H9 (cell line): ENCODE measurements at regions not wholly inside any gene's neighbourhood (a gene's known extent, or its start where the extent isn't known, plus 50 kb on each side); places are given as distances from the start of the nearest gene placed in this dataset.

Source experiments
- DNase-seq: peaks from one replicate; pipeline ENCODE4 v3.0.0-alpha.2; 2017
- H2AFZ ChIP-seq: one replicate; pipeline ENCODE4 v1.6.1; 2013; ENCODE audit warnings: mild to moderate bottlenecking, low read length, control low read depth, moderate library complexity
- H2AK5ac ChIP-seq: 2 replicates; pipeline ENCODE4 v1.6.1; 2013; ENCODE audit warnings: low read length, control low read depth, mixed read lengths; ENCODE audit not compliant: insufficient read length
- H2BK120ac ChIP-seq: one replicate; pipeline ENCODE4 v1.6.1; 2013; ENCODE audit warnings: low read depth, mild to moderate bottlenecking, low read length, control low read depth, inconsistent platforms; ENCODE audit not compliant: poor library complexity, severe bottlenecking
- H2BK12ac ChIP-seq: 2 replicates; pipeline ENCODE4 v1.6.1; 2013; ENCODE audit warnings: low read length, control low read depth, mixed read lengths, low read depth; ENCODE audit not compliant: insufficient read length
- H2BK15ac ChIP-seq: 2 replicates; pipeline ENCODE4 v1.6.1; 2013; ENCODE audit warnings: low read depth, low read length, control low read depth
- H2BK20ac ChIP-seq: one replicate; pipeline ENCODE4 v1.6.1; 2013; ENCODE audit warnings: low read depth, mild to moderate bottlenecking, low read length, control low read depth, inconsistent platforms; ENCODE audit not compliant: poor library complexity, severe bottlenecking
- H2BK5ac ChIP-seq: 2 replicates; pipeline ENCODE4 v1.6.1; 2013; ENCODE audit warnings: low read length, control low read depth, mixed read lengths; ENCODE audit not compliant: insufficient read length
- H3K14ac ChIP-seq: 2 replicates; pipeline ENCODE4 v1.6.1; 2013; ENCODE audit warnings: low read length, control low read depth; ENCODE audit not compliant: insufficient read depth
- H3K18ac ChIP-seq: 2 replicates; pipeline ENCODE4 v1.6.1; 2013; ENCODE audit warnings: low read depth, mild to moderate bottlenecking, mixed read lengths, low read length, control low read depth; ENCODE audit not compliant: insufficient read length
- H3K23ac ChIP-seq: 2 replicates; pipeline ENCODE4 v1.6.1; 2013; ENCODE audit warnings: low read length, control low read depth, mixed read lengths, low read depth; ENCODE audit not compliant: insufficient read length
- H3K23me2 ChIP-seq: 2 replicates; pipeline ENCODE4 v1.6.1; 2013; ENCODE audit warnings: low read depth, mild to moderate bottlenecking, mixed read lengths, low read length, control low read depth; ENCODE audit not compliant: insufficient read length, poor library complexity, severe bottlenecking
- H3K27ac ChIP-seq: 2 replicates; pipeline ENCODE4 v1.5.1; 2013; ENCODE audit warnings: low read length, control low read depth, mixed read lengths, low read depth; ENCODE audit not compliant: insufficient read length
- H3K27me3 ChIP-seq: 2 replicates; pipeline ENCODE4 v1.6.1; 2013; ENCODE audit warnings: low read length, control low read depth, inconsistent platforms; ENCODE audit not compliant: insufficient read depth
- H3K4ac ChIP-seq: 2 replicates; pipeline ENCODE4 v1.6.1; 2013; ENCODE audit warnings: low read depth, mild to moderate bottlenecking, control low read depth, inconsistent platforms, low read length, moderate library complexity
- H3K4me1 ChIP-seq: 2 replicates; pipeline ENCODE4 v1.6.1; 2013; ENCODE audit warnings: low read length, control low read depth, inconsistent platforms; ENCODE audit not compliant: insufficient read depth
- H3K4me2 ChIP-seq: 2 replicates; pipeline ENCODE4 v1.6.1; 2013; ENCODE audit warnings: low read length, control low read depth, mixed read lengths; ENCODE audit not compliant: insufficient read length, insufficient read depth
- H3K56ac ChIP-seq: 2 replicates; pipeline ENCODE4 v1.6.1; 2013; ENCODE audit warnings: low read depth, mild to moderate bottlenecking, mixed read lengths, low read length, control low read depth; ENCODE audit not compliant: insufficient read length
- H3K79me1 ChIP-seq: 2 replicates; pipeline ENCODE4 v1.6.1; 2013; ENCODE audit warnings: low read depth, mild to moderate bottlenecking, moderate library complexity, low read length, control low read depth, inconsistent platforms; ENCODE audit not compliant: insufficient read depth, poor library complexity, severe bottlenecking
- H3K79me2 ChIP-seq: 2 replicates; pipeline ENCODE4 v1.6.1; 2013; ENCODE audit warnings: low read length, control low read depth, inconsistent platforms; ENCODE audit not compliant: insufficient read depth
- H3K9ac ChIP-seq: 2 replicates; pipeline ENCODE4 v1.6.1; 2013; ENCODE audit warnings: low read length, control low read depth, mixed read lengths; ENCODE audit not compliant: insufficient read length; ENCODE audit errors: extremely low read depth
- H3K9me3 ChIP-seq: one replicate; pipeline ENCODE4 v1.6.1; 2013; ENCODE audit warnings: low read depth, low read length, inconsistent platforms; ENCODE audit not compliant: control insufficient read depth
- H3T11ph ChIP-seq: one replicate; pipeline ENCODE4 v1.6.1; 2013; ENCODE audit warnings: mild to moderate bottlenecking, low read length, control low read depth, inconsistent platforms
- H4K20me1 ChIP-seq: one replicate; pipeline ENCODE4 v1.6.1; 2013; ENCODE audit not compliant: control insufficient read depth, insufficient read length, insufficient read depth
- H4K5ac ChIP-seq: 2 replicates; pipeline ENCODE4 v1.6.1; 2013; ENCODE audit warnings: low read depth, mild to moderate bottlenecking, mixed read lengths, low read length, control low read depth; ENCODE audit not compliant: insufficient read length
- H4K8ac ChIP-seq: replicated peaks from 2 replicates; pipeline ENCODE4 v1.6.1; 2013; ENCODE audit warnings: low read length, control low read depth, mixed read lengths, low read depth; ENCODE audit not compliant: insufficient read length
- H4K91ac ChIP-seq: 2 replicates; pipeline ENCODE4 v1.6.1; 2013; ENCODE audit warnings: low read depth, mild to moderate bottlenecking, moderate library complexity, mixed read lengths, low read length, control low read depth; ENCODE audit not compliant: insufficient read length
- H3K27ac Mint-ChIP-seq, 3 experiments: 2 replicates in 2 of 3; 3 replicates in 1 of 3; pipeline ENCODE4 v1.8.0; 2020 to 2021; ENCODE audit warnings: mixed read lengths in 3 of 3, mild to moderate bottlenecking in 1 of 3, moderate library complexity in 1 of 3
- H3K27me3 Mint-ChIP-seq: 2 replicates; pipeline ENCODE4 v1.8.0; 2021; ENCODE audit warnings: low read depth, mild to moderate bottlenecking, moderate library complexity, mixed read lengths
- H3K36me3 Mint-ChIP-seq, 3 experiments: 2 replicates in 2 of 3; 3 replicates in 1 of 3; pipeline ENCODE4 v1.8.0; 2020 to 2021; ENCODE audit warnings: low read depth in 3 of 3, mixed read lengths in 3 of 3; ENCODE audit not compliant: insufficient read depth in 1 of 3
- H3K4me1 Mint-ChIP-seq, 2 experiments: 2 replicates each; pipeline ENCODE4 v1.8.0; 2020; ENCODE audit warnings: mixed read lengths in 2 of 2
- H3K4me3 Mint-ChIP-seq, 2 experiments: 2 replicates in 1 of 2; 3 replicates in 1 of 2; pipeline ENCODE4 v1.8.0; 2020 to 2021; ENCODE audit warnings: mild to moderate bottlenecking in 2 of 2, mixed read lengths in 2 of 2, moderate library complexity in 1 of 2
- H3K9me3 Mint-ChIP-seq, 2 experiments: 2 replicates in 1 of 2; 3 replicates in 1 of 2; pipeline ENCODE4 v1.8.0; 2020; ENCODE audit warnings: mild to moderate bottlenecking in 2 of 2, mixed read lengths in 2 of 2, moderate library complexity in 1 of 2
- CTCF ChIP-seq: fragments of 200-600 bp; sonication (generic); conservative IDR thresholded peaks from 3 replicates; pipeline ENCODE4 v1.8.0; 2021; ENCODE audit warnings: antibody characterized with exemption, mild to moderate bottlenecking
- WGBS: extraction: QIAGEN DNeasy Blood & Tissue Kit; methylation state at CpG from one replicate; pipeline ENCODE4 v1.1.7; 2013; ENCODE audit warnings: missing lambda C conversion rate, low lambda C conversion rate, mixed read lengths; ENCODE audit not compliant: insufficient read length; ENCODE audit errors: extremely low coverage; 5-methylcytosine and 5-hydroxymethylcytosine counted together

- no peak overlapping the region for H3K27ac ChIP-seq
- H3K18ac ChIP-seq = no peak overlapping the region
- no peak for TF ChIP-seq CTCF
- H3K27me3 Mint-ChIP-seq = no peaks in the 10 kb centered on the region; the same call in 1 of the 2 replicates
- H3K9ac ChIP-seq = no peak overlapping the region
- no peak overlapping the region for H3K4me2 ChIP-seq
- no peak overlapping the region for H4K8ac ChIP-seq
- H3K27me3 ChIP-seq = no peaks in the 10 kb centered on the region
- no peaks in the 10 kb centered on the region for H3K4me1 ChIP-seq
- H3K23me2 ChIP-seq = no peaks in the 10 kb centered on the region
- H3K79me1 ChIP-seq = no peaks in the 10 kb centered on the region
- no peak overlapping the region for H2BK120ac ChIP-seq
- H2BK12ac ChIP-seq = no peak overlapping the region
- no peak overlapping the region for H3K56ac ChIP-seq
- H3K4me3 Mint-ChIP-seq = no peak overlapping the region
- H4K20me1 ChIP-seq = no peaks in the 10 kb centered on the region
- H3K36me3 Mint-ChIP-seq = no peaks in the 10 kb centered on the region; a peak in 2 of 7 replicates
- H3K14ac ChIP-seq = no peak overlapping the region
- no peak overlapping the region for H2AK5ac ChIP-seq
- no peaks in the 10 kb centered on the region for H3K9me3 ChIP-seq
- no peaks in the 10 kb centered on the region for H3K79me2 ChIP-seq
- H3K23ac ChIP-seq = no peak overlapping the region
- no peak overlapping the region for H3K27ac Mint-ChIP-seq
- H4K91ac ChIP-seq = no peak overlapping the region
- peaks cover 3 to 10% of the 10 kb centered on the region in 2 experiments for H3K4me1 Mint-ChIP-seq
- H2BK20ac ChIP-seq = no peak overlapping the region
- H4K5ac ChIP-seq = no peak overlapping the region
- H3K9me3 Mint-ChIP-seq = peaks cover 60 to 75% of the 10 kb centered on the region in 2 experiments
- no peak overlapping the region for H3T11ph ChIP-seq
- H2BK15ac ChIP-seq = no peak overlapping the region
- no peak overlapping the region for H2BK5ac ChIP-seq
- H3K4ac ChIP-seq = no peak overlapping the region
- H2AFZ ChIP-seq = no peak overlapping the region
- no CpG with 5 or more reads among the region's 3 CpGs for WGBS
- no peak for DNase-seq
Measured at GRCh38 chrX:40445691-40446090, 135.1 kb upstream of the ATP6AP2 start.
